HepG2 (cell line): ENCODE measurements at regions not wholly inside any gene's neighbourhood (a gene's known extent, or its start where the extent isn't known, plus 50 kb on each side); places are given as distances from the start of the nearest gene placed in this dataset.

ENCODE experiments used
- ATAC-seq: fragments of 200-7000 bp; cut with Tn5 transposase; 3 replicates; pipeline ENCODE4 v1.9.1; 2020; ENCODE audit warnings: mild to moderate bottlenecking, moderate library complexity
- BruUV-seq: library from RNA; stranded (reverse); fragments of 400-500 nt; replicated peaks from 2 replicates; lab custom pipeline; 2021; lab: Mats Ljungman, UMichigan
- CTCF ChIA-PET: fragments of 300-600 bp; formaldehyde crosslinking; extraction: SDS; loops from one replicate; lab custom pipeline; 2021; ENCODE audit warnings: low total read pairs, inconsistent platforms, low intra/inter-chr PET ratio; lab: Yijun Ruan, JAX
- POLR2A ChIA-PET: fragments of 350-600 bp; sonication (Branson Sonifier 250); formaldehyde crosslinking; loops from one replicate; lab custom pipeline; 2020; ENCODE audit warnings: antibody characterized with exemption, inconsistent platforms; lab: Yijun Ruan, JAX
- DNase-seq: peaks from one replicate; pipeline ENCODE4 v3.0.0-alpha.2; 2015; ENCODE audit warnings: low spot score
- FAIRE-seq: peaks from 3 replicates; lab custom pipeline; 2011; peaks lifted over from hg19 to GRCh38; lab: Jason Lieb, UNC
- H2AFZ ChIP-seq: one replicate; pipeline ENCODE4 v1.6.1; 2011; ENCODE audit warnings: low read length, inconsistent platforms
- H3K27ac ChIP-seq: fragments of 300-600 bp; 3 replicates; pipeline ENCODE4 v1.8.0; 2011; ENCODE audit warnings: mixed run types, mild to moderate bottlenecking, mixed read lengths, low read length, inconsistent platforms; ENCODE audit not compliant: insufficient read depth; ENCODE audit errors: extremely low read length
- H3K27me3 ChIP-seq, 2 experiments: fragments of 200-600 bp in 1 of 2; 2 replicates in 1 of 2; 3 replicates in 1 of 2; pipeline versions ENCODE4 v1.6.0 to v1.8.0; 2011; ENCODE audit warnings: low read length in 2 of 2, mild to moderate bottlenecking in 2 of 2, moderate library complexity in 2 of 2, inconsistent platforms in 1 of 2; ENCODE audit not compliant: insufficient read depth in 2 of 2, control insufficient read depth in 1 of 2
- H3K36me3 ChIP-seq, 2 experiments: fragments of 200-600 bp in 1 of 2; replicated peaks in 1 of 2; 2 replicates in 1 of 2; 3 replicates in 1 of 2; pipeline versions ENCODE4 v1.5.1 to v1.8.0; 2011; ENCODE audit warnings: low read length in 2 of 2, inconsistent platforms in 1 of 2; ENCODE audit not compliant: insufficient read depth in 2 of 2, control insufficient read depth in 1 of 2
- H3K4me1 ChIP-seq: 2 replicates; pipeline ENCODE4 v1.5.1; 2012; ENCODE audit warnings: low read length, inconsistent platforms; ENCODE audit not compliant: insufficient read depth
- H3K4me2 ChIP-seq: 2 replicates; pipeline ENCODE4 v1.6.0; 2011; ENCODE audit warnings: low read depth, low read length, inconsistent platforms
- H3K4me3 ChIP-seq, 3 experiments: fragments of 200-600 bp in 1 of 3; sonication (generic), shearing (Covaris generic) in 1 of 3; replicated peaks in 1 of 3; 2 replicates each; pipeline ENCODE4 v1.5.1; 2011 to 2016; ENCODE audit warnings: low read length in 3 of 3, inconsistent platforms in 2 of 3, low read depth in 2 of 3, mild to moderate bottlenecking in 2 of 3, control low read depth in 1 of 3, mixed read lengths in 1 of 3; ENCODE audit not compliant: insufficient read depth in 1 of 3
- H3K79me2 ChIP-seq: one replicate; pipeline ENCODE4 v1.6.1; 2011; ENCODE audit warnings: low read length, inconsistent platforms; ENCODE audit not compliant: insufficient read depth
- H3K9ac ChIP-seq: 2 replicates; pipeline ENCODE4 v1.6.0; 2011; ENCODE audit warnings: mild to moderate bottlenecking, low read depth, low read length, inconsistent platforms; ENCODE audit not compliant: insufficient read depth
- H3K9me3 ChIP-seq: 2 replicates; pipeline ENCODE4 v1.5.1; 2012; ENCODE audit warnings: mild to moderate bottlenecking, low read length
- H4K20me1 ChIP-seq: 2 replicates; pipeline ENCODE4 v1.6.0; 2011; ENCODE audit warnings: inconsistent platforms, mild to moderate bottlenecking, low read length, moderate library complexity; ENCODE audit not compliant: insufficient read depth
- AHR ChIP-seq: IDR thresholded peaks from 2 replicates; pipeline ENCODE4 v1.6.1; 2018; ENCODE audit warnings: missing genetic modification reagents, missing compliant biosample characterization
- ATF2 ChIP-seq: sonication (generic); formaldehyde crosslinking; IDR thresholded peaks from 2 replicates; pipeline ENCODE4 v1.4.0; 2020; ENCODE audit warnings: missing genetic modification reagents
- CBX1 ChIP-seq: IDR thresholded peaks from one replicate; pipeline ENCODE4 v1.6.1; 2016; ENCODE audit warnings: antibody characterized with exemption, low read depth
- FOXJ3 ChIP-seq: sonication (generic); formaldehyde crosslinking; IDR thresholded peaks from 2 replicates; pipeline ENCODE4 v1.4.0; 2020; ENCODE audit warnings: missing genetic modification reagents, mild to moderate bottlenecking, borderline replicate concordance
- HNRNPL ChIP-seq: fragments of 200-400 bp; formaldehyde crosslinking; IDR thresholded peaks from 2 replicates; pipeline ENCODE4 v1.6.1; 2017; ENCODE audit warnings: mild to moderate bottlenecking, low read depth, low read length
- KDM5A ChIP-seq: fragments of 200-600 bp; sonication (generic); IDR thresholded peaks from 2 replicates; pipeline ENCODE4 v1.7.0; 2018; ENCODE audit warnings: antibody characterized with exemption, mild to moderate bottlenecking, low read length, borderline replicate concordance
- KDM6A ChIP-seq: IDR thresholded peaks from 2 replicates; pipeline ENCODE4 v1.6.1; 2016; ENCODE audit warnings: low read depth
- PHF8 ChIP-seq: sonication (generic); formaldehyde crosslinking; IDR thresholded peaks from 2 replicates; pipeline ENCODE4 v1.5.0; 2020; ENCODE audit warnings: missing genetic modification reagents
- PRPF4 ChIP-seq: fragments of 200-400 bp; formaldehyde crosslinking; IDR thresholded peaks from 2 replicates; pipeline ENCODE4 v1.6.1; 2016; ENCODE audit warnings: low read length, low read depth; ENCODE audit not compliant: poor library complexity, severe bottlenecking
- REL ChIP-seq: sonication (generic); formaldehyde crosslinking; conservative IDR thresholded peaks from 2 replicates; pipeline ENCODE4 v1.8.0; 2022; ENCODE audit warnings: mild to moderate bottlenecking, missing genetic modification reagents, moderate library complexity
- SP2 ChIP-seq: sonication (generic); formaldehyde crosslinking; IDR thresholded peaks from 2 replicates; pipeline ENCODE4 v1.5.1; 2020; ENCODE audit warnings: mild to moderate bottlenecking, missing genetic modification reagents
- THAP11 ChIP-seq: IDR thresholded peaks from 2 replicates; pipeline ENCODE4 v1.6.1; 2016; ENCODE audit warnings: missing biosample characterization, missing genetic modification reagents
- ZBTB21 ChIP-seq: sonication (generic); formaldehyde crosslinking; IDR thresholded peaks from 2 replicates; pipeline ENCODE4 v1.4.0; 2020; ENCODE audit warnings: missing genetic modification reagents
- ZNF10 ChIP-seq: sonication (generic); formaldehyde crosslinking; IDR thresholded peaks from 2 replicates; pipeline ENCODE4 v1.4.0; 2020; ENCODE audit warnings: mild to moderate bottlenecking, low read depth, missing genetic modification reagents, borderline replicate concordance
- ZNF574 ChIP-seq: sonication (generic); formaldehyde crosslinking; IDR thresholded peaks from 2 replicates; pipeline ENCODE4 v1.4.0; 2020; ENCODE audit warnings: missing genetic modification reagents
- ZNF629 ChIP-seq: sonication (generic); formaldehyde crosslinking; conservative IDR thresholded peaks from 2 replicates; pipeline ENCODE4 v1.5.0; 2020; ENCODE audit warnings: missing genetic modification reagents
- ZNF75D ChIP-seq: sonication (generic); formaldehyde crosslinking; IDR thresholded peaks from 2 replicates; pipeline ENCODE4 v1.8.1; 2023; ENCODE audit warnings: missing genetic modification reagents, mild to moderate bottlenecking, borderline replicate concordance
- WGBS: methylation state at CpG from one replicate; pipeline ENCODE4 v1.1.6; 2017; ENCODE audit warnings: low lambda C conversion rate; 5-methylcytosine and 5-hydroxymethylcytosine counted together
- in situ Hi-C: cut with HindIII; loops from 2 replicates; pipeline ENCODE4 v1.10.0; 2017; ENCODE audit warnings: low pct_unique_long_range_greater_than_20kb; ENCODE audit not compliant: extremely low pct_ligation_motif_present
- intact Hi-C: fragments of 100-400 bp; cut with micrococcal nuclease; formaldehyde crosslinking; loops from one replicate; pipeline ENCODE4 v1.10.0; 2022; ENCODE audit not compliant: unreplicated experiment

- H3K36me3 ChIP-seq, result no peaks in the 10 kb centered on the region
- H3K27ac ChIP-seq, result no peak overlapping the region
- no peak for FAIRE-seq
- ChIA-PET CTCF (no interaction called here), POLR2A (no interaction called here)
- no peaks in the 10 kb centered on the region for H4K20me1 ChIP-seq
- DNase-seq, result no peak
- no peaks in the 10 kb centered on the region for H3K79me2 ChIP-seq
- intact Hi-C loops (no loop called here), in situ Hi-C loops (no loop called here)
- H3K27me3 ChIP-seq, result peaks cover 0 to 8% of the 10 kb centered on the region in 2 experiments; a peak in 1 of 5 replicates
- H3K4me1 ChIP-seq, result no peaks in the 10 kb centered on the region
- no peak overlapping the region for H2AFZ ChIP-seq
- no peak for TF ChIP-seq PRPF4
- TF ChIP-seq AHR (CRISPR knock-in tag), result no peak
- no peak for TF ChIP-seq KDM6A (CRISPR knock-in tag)
- no peak for TF ChIP-seq ZBTB21
- no peak for TF ChIP-seq ZNF629 (CRISPR knock-in tag)
- no peak for TF ChIP-seq THAP11
- TF ChIP-seq PHF8 (CRISPR knock-in tag), result no peak
- TF ChIP-seq SP2 (CRISPR knock-in tag), result no peak
- no peak for TF ChIP-seq HNRNPL
- TF ChIP-seq REL (CRISPR knock-in tag), result no peak
- no peak for TF ChIP-seq ZNF75D (CRISPR knock-in tag)
- TF ChIP-seq KDM5A, result no peak
- no peaks in the 10 kb centered on the region for H3K9me3 ChIP-seq
- no TSS peak for BruUV-seq
- H3K4me2 ChIP-seq, result no peak overlapping the region
- no peak for ATAC-seq
- H3K9ac ChIP-seq, result no peak overlapping the region
- H3K4me3 ChIP-seq, result no peak overlapping the region
Measured at GRCh38 chr2:196435189-196435588, 204.3 kb upstream of the CCDC150 start.

- no peak overlapping the region for H3K9ac ChIP-seq
- intact Hi-C loops (no loop called here), in situ Hi-C loops (no loop called here)
- H3K27ac ChIP-seq, result no peak overlapping the region
- no peaks in the 10 kb centered on the region for H3K4me1 ChIP-seq
- ChIA-PET POLR2A (no interaction called here), CTCF (no interaction called here)
- H3K4me2 ChIP-seq, result no peak overlapping the region
- H4K20me1 ChIP-seq, result no peaks in the 10 kb centered on the region
- no peaks in the 10 kb centered on the region for H3K79me2 ChIP-seq
- ATAC-seq, result no peak
- BruUV-seq, result no TSS peak
- WGBS, result 27% methylated on average over 6 of the region's 6 CpGs
- H3K27me3 ChIP-seq, result peaks cover 0 to 8% of the 10 kb centered on the region in 2 experiments; a peak in 1 of 5 replicates
- no peaks in the 10 kb centered on the region for H3K9me3 ChIP-seq
- no peak for FAIRE-seq
- H2AFZ ChIP-seq, result no peak overlapping the region
- no peak overlapping the region for H3K4me3 ChIP-seq
- DNase-seq, result no peak
- no peaks in the 10 kb centered on the region for H3K36me3 ChIP-seq
- TF ChIP-seq ATF2 (CRISPR knock-in tag), result no peak
- TF ChIP-seq FOXJ3 (CRISPR knock-in tag), result no peak
- TF ChIP-seq CBX1, result no peak
- TF ChIP-seq ZNF10 (CRISPR knock-in tag), result no peak
- TF ChIP-seq ZNF574 (CRISPR knock-in tag), result no peak
Measured at GRCh38 chr2:196437626-196438025, 201.9 kb upstream of the CCDC150 start.
